ENCODE measurements at regions not wholly inside any gene's neighbourhood (a gene's known extent, or its start where the extent isn't known, plus 50 kb on each side); places are given as distances from the start of the nearest gene placed in this dataset.

DNA sequence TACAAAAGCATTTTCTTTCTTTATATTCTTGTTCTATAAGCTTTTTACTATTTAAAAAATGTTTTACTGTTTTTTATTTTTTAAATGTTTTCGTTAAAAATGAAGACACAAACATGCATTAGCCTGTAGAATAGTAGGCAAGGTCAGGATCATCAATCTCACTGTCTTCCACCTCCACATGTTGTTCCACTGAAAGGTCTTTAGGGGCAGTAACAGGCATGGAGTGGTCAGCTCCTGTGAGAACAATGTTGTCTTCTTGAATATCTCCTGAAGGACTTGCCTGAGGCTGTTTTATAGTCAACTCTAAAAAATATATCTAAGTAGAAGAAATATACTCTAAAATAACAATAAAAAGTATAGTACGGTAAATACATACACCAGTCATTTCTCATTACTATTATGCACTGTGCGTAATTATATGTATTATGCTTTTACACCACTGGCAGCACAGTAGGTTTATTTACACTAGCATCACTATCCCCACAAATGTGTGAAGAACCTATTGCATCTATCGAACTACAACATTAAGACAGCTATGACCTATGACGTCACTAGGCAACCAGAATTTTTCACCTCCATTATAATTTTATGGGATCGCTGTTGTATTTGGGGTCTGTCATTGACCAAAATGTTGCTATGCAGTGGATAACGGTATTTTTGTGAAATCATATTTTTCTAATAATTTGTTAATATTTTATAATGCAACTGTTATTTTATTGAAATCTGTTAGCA is 764.3 kb downstream of the METTL4 start:
- Histone ChIP-seq H3K4me3 (ENCODE audit: low read depth in 1 of 2, low read length in 2 of 2) (no peak overlapping the region), H3K4me1 (ENCODE audit: insufficient read depth, low read length) (no peaks in the 10 kb centered on the region), H3K9me3 (ENCODE audit: insufficient read depth, low read length, severe bottlenecking) (no peaks in the 10 kb centered on the region), H3K79me2 (ENCODE audit: insufficient read depth, low read length) (no peaks in the 10 kb centered on the region), H3K36me3 (ENCODE audit: insufficient read depth, low read length) (no peaks in the 10 kb centered on the region), H3K27ac (ENCODE audit: low read length) (no peak overlapping the region), H4K20me1 (ENCODE audit: insufficient read depth, low read length) (no peaks in the 10 kb centered on the region), H3K27me3 (ENCODE audit: insufficient read depth, low read length, poor library complexity) (no peaks in the 10 kb centered on the region), H2AFZ (ENCODE audit: low read depth, low read length) (no peak overlapping the region), H3K4me2 (ENCODE audit: insufficient read depth, low read length) (no peak overlapping the region), H3K9ac (ENCODE audit: low read depth, low read length) (no peak overlapping the region)
- ATAC-seq (ENCODE audit: insufficient read depth, low read depth) (no peak), DNase-seq (no peak)
- TF ChIP-seq EZH2 (IDR thresholded peaks at IDR 0.05; ENCODE audit: borderline replicate concordance, low read depth, low read length, severe bottlenecking), result no peak
- TF ChIP-seq, protein P1, sequence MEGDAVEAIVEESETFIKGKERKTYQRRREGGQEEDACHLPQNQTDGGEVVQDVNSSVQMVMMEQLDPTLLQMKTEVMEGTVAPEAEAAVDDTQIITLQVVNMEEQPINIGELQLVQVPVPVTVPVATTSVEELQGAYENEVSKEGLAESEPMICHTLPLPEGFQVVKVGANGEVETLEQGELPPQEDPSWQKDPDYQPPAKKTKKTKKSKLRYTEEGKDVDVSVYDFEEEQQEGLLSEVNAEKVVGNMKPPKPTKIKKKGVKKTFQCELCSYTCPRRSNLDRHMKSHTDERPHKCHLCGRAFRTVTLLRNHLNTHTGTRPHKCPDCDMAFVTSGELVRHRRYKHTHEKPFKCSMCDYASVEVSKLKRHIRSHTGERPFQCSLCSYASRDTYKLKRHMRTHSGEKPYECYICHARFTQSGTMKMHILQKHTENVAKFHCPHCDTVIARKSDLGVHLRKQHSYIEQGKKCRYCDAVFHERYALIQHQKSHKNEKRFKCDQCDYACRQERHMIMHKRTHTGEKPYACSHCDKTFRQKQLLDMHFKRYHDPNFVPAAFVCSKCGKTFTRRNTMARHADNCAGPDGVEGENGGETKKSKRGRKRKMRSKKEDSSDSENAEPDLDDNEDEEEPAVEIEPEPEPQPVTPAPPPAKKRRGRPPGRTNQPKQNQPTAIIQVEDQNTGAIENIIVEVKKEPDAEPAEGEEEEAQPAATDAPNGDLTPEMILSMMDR (IDR thresholded peaks at IDR 0.05; ENCODE audit: borderline replicate concordance, extremely low read depth, low read length, poor library complexity, severe bottlenecking), result no peak

DNA sequence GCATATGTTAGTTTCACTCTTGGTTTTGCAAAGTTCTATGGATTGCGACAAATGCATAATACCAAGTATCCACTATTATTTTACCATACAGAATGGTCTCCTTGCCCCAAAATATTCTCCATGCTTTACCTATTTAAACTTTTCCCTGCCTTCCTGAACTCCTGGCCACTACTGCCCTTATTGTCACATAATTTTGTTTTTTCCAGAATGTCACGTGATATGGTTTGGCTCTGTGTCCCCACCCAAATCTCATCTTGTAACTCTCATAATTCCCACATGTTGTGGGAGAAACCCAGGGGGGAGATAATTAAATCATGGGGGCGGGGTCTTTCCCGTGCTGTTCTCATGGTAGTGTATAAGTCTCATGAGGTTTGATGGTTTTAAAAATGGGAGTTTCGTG is 760.0 kb downstream of the METTL4 start:
- Histone ChIP-seq H3K36me3 (ENCODE audit: insufficient read depth, low read length) (no peaks in the 10 kb centered on the region), H3K27me3 (ENCODE audit: insufficient read depth, low read length, poor library complexity) (no peaks in the 10 kb centered on the region), H3K4me3 (ENCODE audit: low read depth in 1 of 2, low read length in 2 of 2) (no peak overlapping the region), H3K4me1 (ENCODE audit: insufficient read depth, low read length) (no peaks in the 10 kb centered on the region), H3K79me2 (ENCODE audit: insufficient read depth, low read length) (no peaks in the 10 kb centered on the region), H3K9ac (ENCODE audit: low read depth, low read length) (no peak overlapping the region), H4K20me1 (ENCODE audit: insufficient read depth, low read length) (no peaks in the 10 kb centered on the region), H3K4me2 (ENCODE audit: insufficient read depth, low read length) (no peak overlapping the region), H3K27ac (ENCODE audit: low read length) (no peak overlapping the region), H3K9me3 (ENCODE audit: insufficient read depth, low read length, severe bottlenecking) (no peaks in the 10 kb centered on the region), H2AFZ (ENCODE audit: low read depth, low read length) (no peak overlapping the region)
- TF ChIP-seq EZH2 (IDR thresholded peaks at IDR 0.05; ENCODE audit: borderline replicate concordance, low read depth, low read length, severe bottlenecking), result no peak
- ATAC-seq (ENCODE audit: insufficient read depth, low read depth) (no peak), DNase-seq (no peak)

DNA sequence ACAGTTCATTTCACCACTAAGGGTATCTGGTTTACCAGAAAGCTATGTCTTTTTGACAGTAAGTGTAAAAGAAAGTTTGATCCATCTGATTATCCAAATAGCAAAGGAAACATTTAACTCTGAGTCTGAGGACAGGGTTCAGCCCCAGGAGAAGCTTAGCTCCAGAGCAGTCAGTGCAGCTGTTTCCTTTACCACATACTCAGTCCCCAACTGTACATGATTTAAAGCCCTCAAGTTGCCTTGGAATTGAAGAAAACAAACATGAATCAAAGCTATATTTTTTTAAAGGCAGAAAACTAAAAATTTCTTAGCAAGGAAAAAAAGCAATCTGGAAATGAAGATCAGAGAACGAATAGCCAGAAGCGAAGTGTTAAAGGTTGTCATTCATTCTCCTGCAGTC is 746.0 kb downstream of the METTL4 start:
- DNase-seq (no peak), ATAC-seq (ENCODE audit: insufficient read depth, low read depth) (no peak)
- Histone ChIP-seq H3K4me3 (ENCODE audit: low read depth in 1 of 2, low read length in 2 of 2) (no peak overlapping the region), H3K4me1 (ENCODE audit: insufficient read depth, low read length) (no peaks in the 10 kb centered on the region), H3K36me3 (ENCODE audit: insufficient read depth, low read length) (no peaks in the 10 kb centered on the region), H3K27me3 (ENCODE audit: insufficient read depth, low read length, poor library complexity) (no peaks in the 10 kb centered on the region), H3K79me2 (ENCODE audit: insufficient read depth, low read length) (no peaks in the 10 kb centered on the region), H3K9me3 (ENCODE audit: insufficient read depth, low read length, severe bottlenecking) (no peaks in the 10 kb centered on the region), H4K20me1 (ENCODE audit: insufficient read depth, low read length) (no peaks in the 10 kb centered on the region), H3K9ac (ENCODE audit: low read depth, low read length) (no peak overlapping the region), H3K27ac (ENCODE audit: low read length) (no peak overlapping the region), H3K4me2 (ENCODE audit: insufficient read depth, low read length) (no peak overlapping the region), H2AFZ (ENCODE audit: low read depth, low read length) (no peak overlapping the region)
- no peak for TF ChIP-seq EZH2 (IDR thresholded peaks at IDR 0.05; ENCODE audit: borderline replicate concordance, low read depth, low read length, severe bottlenecking)
- TF ChIP-seq, protein P1 (IDR thresholded peaks at IDR 0.05; ENCODE audit: borderline replicate concordance, extremely low read depth, low read length, poor library complexity, severe bottlenecking), result no peak

- H3K4me3 ChIP-seq (ENCODE audit: low read depth in 1 of 2, low read length in 2 of 2), result no peak overlapping the region
- H3K36me3 ChIP-seq (ENCODE audit: insufficient read depth, low read length), result no peaks in the 10 kb centered on the region
- TF ChIP-seq, protein P1 (IDR thresholded peaks at IDR 0.05; ENCODE audit: borderline replicate concordance, extremely low read depth, low read length, poor library complexity, severe bottlenecking), result no peak
- TF ChIP-seq EZH2 (IDR thresholded peaks at IDR 0.05; ENCODE audit: borderline replicate concordance, low read depth, low read length, severe bottlenecking), result no peak
- H3K27me3 ChIP-seq (ENCODE audit: insufficient read depth, low read length, poor library complexity), result no peaks in the 10 kb centered on the region
- H3K27ac ChIP-seq (ENCODE audit: low read length), result no peak overlapping the region
- H3K4me1 ChIP-seq (ENCODE audit: insufficient read depth, low read length), result no peaks in the 10 kb centered on the region
- H3K9ac ChIP-seq (ENCODE audit: low read depth, low read length), result no peak overlapping the region
- no peaks in the 10 kb centered on the region for H4K20me1 ChIP-seq (ENCODE audit: insufficient read depth, low read length)
- H3K9me3 ChIP-seq (ENCODE audit: insufficient read depth, low read length, severe bottlenecking), result no peaks in the 10 kb centered on the region
- no peak overlapping the region for H3K4me2 ChIP-seq (ENCODE audit: insufficient read depth, low read length)
- no peak for DNase-seq
- H2AFZ ChIP-seq (ENCODE audit: low read depth, low read length), result no peak overlapping the region
- no peak for ATAC-seq (ENCODE audit: insufficient read depth, low read depth)
- no peaks in the 10 kb centered on the region for H3K79me2 ChIP-seq (ENCODE audit: insufficient read depth, low read length)
These were observed 730.4 kb downstream of the METTL4 start for GRCh38 chr18:1840878-1841277.

Measured in DND-41 (cell line).